ENCODE measurements at regions not wholly inside any gene's neighbourhood (a gene's known extent, or its start where the extent isn't known, plus 50 kb on each side); places are given as distances from the start of the nearest gene placed in this dataset.
"Not testable (repeated sequence)": the region's sequence is repeated elsewhere in the genome, so short reads cannot be mapped to it uniquely, and the experiment has no call there.

DNA sequence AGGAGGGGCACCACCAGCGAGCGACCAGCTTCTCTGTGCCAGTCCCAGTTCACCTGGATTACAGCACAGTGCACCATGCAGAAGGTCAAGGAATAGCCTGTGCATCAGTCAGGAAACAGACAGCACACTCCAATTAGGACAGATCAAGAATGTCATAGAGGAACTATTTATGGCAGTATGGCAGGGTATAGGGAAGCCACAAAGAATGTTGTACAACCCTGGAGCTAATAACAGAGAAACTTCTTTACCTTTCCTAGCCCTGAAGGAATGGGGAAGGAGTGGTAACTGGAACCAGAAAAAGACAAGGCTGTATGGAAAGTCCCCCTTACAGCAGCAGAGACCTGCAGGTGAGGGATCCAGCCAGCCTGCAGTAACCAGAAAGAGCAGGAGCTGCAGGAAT is 87.8 kb upstream of the USP24 start:
- TF ChIP-seq, protein P1, sequence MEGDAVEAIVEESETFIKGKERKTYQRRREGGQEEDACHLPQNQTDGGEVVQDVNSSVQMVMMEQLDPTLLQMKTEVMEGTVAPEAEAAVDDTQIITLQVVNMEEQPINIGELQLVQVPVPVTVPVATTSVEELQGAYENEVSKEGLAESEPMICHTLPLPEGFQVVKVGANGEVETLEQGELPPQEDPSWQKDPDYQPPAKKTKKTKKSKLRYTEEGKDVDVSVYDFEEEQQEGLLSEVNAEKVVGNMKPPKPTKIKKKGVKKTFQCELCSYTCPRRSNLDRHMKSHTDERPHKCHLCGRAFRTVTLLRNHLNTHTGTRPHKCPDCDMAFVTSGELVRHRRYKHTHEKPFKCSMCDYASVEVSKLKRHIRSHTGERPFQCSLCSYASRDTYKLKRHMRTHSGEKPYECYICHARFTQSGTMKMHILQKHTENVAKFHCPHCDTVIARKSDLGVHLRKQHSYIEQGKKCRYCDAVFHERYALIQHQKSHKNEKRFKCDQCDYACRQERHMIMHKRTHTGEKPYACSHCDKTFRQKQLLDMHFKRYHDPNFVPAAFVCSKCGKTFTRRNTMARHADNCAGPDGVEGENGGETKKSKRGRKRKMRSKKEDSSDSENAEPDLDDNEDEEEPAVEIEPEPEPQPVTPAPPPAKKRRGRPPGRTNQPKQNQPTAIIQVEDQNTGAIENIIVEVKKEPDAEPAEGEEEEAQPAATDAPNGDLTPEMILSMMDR (IDR thresholded peaks at IDR 0.05; ENCODE audit: low read depth, low read length, missing control alignments) = no peak
- H3K4me3 ChIP-seq (replicated peaks; ENCODE audit: low read depth, low read length) = no peak overlapping the region
- DNase-seq (ENCODE audit: extremely low read depth, low read depth) = no peak

GRCh38 chr1:55301912-55302311 is 86.7 kb upstream of the USP24 start:
- no peak overlapping the region for H3K4me3 ChIP-seq (replicated peaks; ENCODE audit: low read depth, low read length)
- TF ChIP-seq, protein P1 (IDR thresholded peaks at IDR 0.05; ENCODE audit: low read depth, low read length, missing control alignments) = no peak
- DNase-seq (ENCODE audit: extremely low read depth, low read depth) = no peak

GRCh38 chr1:55300975-55301374 is 85.8 kb upstream of the USP24 start:
- H3K4me3 ChIP-seq (replicated peaks; ENCODE audit: low read depth, low read length) = no peak overlapping the region
- TF ChIP-seq, protein P1 (IDR thresholded peaks at IDR 0.05; ENCODE audit: low read depth, low read length, missing control alignments) = no peak
- no peak for DNase-seq (ENCODE audit: extremely low read depth, low read depth)

DNA sequence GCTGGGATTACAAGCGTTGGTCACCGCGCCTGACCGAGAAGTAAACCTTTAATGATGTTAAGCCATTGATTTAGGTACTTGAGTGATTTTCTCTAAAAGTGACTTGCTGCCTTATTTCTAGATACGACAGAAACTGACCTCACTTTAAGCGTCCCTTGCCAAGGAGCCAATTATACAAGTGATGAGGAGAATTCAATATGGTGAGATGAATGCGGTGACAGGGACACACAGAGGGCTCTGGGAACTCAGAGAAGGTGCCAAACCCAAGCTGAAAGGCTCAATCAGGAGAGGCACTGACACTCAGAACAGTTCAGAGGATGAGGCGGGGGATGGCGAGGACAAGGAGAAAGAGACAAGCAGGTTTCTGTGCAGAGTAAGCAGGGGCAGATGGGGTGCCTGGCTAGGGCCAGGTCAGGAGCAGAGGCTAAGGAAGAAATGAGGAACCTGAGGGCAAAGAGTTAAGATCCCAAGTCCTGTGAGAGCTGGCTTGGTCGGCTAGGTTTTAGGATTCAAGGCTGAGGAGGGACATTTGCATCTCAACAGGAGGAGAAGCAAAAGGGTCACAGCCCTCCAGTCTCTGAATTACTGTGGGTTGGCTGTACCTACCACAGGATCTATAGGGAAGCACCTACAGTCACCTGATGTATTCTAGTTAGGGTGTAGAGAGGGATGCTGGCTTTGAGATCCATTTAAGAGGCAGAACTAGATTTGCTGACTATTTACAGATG is 83.2 kb upstream of the USP24 start:
- TF ChIP-seq, protein P1 (IDR thresholded peaks at IDR 0.05; ENCODE audit: low read depth, low read length, missing control alignments) = no peak
- H3K4me3 ChIP-seq (replicated peaks; ENCODE audit: low read depth, low read length) = no peak overlapping the region
- no peak for DNase-seq (ENCODE audit: extremely low read depth, low read depth)

DNA sequence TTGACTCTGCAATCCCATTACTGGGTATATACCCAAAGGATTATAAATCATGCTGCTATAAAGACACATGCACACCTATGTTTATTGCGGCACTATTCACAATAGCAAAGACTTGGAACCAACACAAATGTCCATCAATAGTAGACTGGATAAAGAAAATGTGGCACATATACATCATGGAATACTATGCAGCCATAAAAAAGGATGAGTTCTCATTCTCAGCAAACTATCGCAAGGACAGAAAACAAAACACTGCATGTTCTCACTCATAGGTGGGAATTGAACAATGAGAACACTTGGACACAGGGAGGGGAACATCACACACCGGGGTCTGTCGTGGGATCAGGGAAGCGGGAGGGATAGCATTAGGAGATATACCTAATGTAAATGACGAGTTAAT is 81.1 kb upstream of the USP24 start:
- DNase-seq (ENCODE audit: extremely low read depth, low read depth); H3K4me3 ChIP-seq (replicated peaks; ENCODE audit: low read depth, low read length): not testable (repeated sequence)

DNA sequence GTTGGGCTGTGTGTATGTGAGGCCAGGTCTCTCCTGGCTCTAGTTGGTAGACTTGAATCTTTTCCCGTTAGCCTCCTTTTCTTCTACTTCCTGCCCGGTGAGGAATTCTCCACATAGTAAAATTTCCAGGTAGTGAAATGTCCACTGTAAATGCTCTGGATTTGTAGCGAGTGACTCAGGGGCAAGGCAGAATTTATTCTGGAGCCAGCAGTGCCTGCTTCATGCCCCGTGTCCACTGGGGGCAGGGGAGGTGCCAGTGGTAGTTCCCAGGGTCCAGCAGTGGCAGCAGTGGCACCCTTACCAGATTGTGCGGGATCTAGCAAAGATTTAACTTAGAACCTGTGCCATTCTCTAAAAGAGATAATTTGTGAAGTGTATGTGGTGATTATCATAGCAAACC is 74.5 kb upstream of the USP24 start:
- no peak for DNase-seq (ENCODE audit: extremely low read depth, low read depth)
- no peak overlapping the region for H3K4me3 ChIP-seq (replicated peaks; ENCODE audit: low read depth, low read length)
- TF ChIP-seq, protein P1 (IDR thresholded peaks at IDR 0.05; ENCODE audit: low read depth, low read length, missing control alignments) = peak; percentile 22

DNA sequence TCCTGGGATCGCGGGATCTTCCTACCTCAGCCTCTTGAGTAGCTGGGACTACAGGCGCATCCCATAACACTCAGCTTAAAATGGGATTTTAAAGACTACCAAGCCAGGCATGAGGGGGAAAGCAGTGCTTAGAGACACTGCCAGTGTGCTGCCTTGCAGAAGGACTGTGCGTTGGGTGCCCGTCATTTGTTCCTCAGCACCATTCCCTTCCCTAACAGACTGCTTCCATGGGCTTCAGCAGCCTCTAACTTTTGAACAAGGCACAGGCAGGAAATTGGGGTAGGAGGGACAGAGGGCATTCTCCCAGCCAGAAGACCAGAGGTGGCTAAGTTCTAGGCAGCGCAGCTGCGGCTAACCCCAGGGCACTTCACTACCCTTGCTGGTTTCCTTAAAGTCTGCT is 73.9 kb upstream of the USP24 start:
- TF ChIP-seq, protein P1 (IDR thresholded peaks at IDR 0.05; ENCODE audit: low read depth, low read length, missing control alignments) = no peak
- H3K4me3 ChIP-seq (replicated peaks; ENCODE audit: low read depth, low read length) = no peak overlapping the region
- DNase-seq (ENCODE audit: extremely low read depth, low read depth) = no peak

Measured in HFF-Myc (cell line).